ENCODE measurements at regions not wholly inside any gene's neighbourhood (a gene's known extent, or its start where the extent isn't known, plus 50 kb on each side); places are given as distances from the start of the nearest gene placed in this dataset.

DNA sequence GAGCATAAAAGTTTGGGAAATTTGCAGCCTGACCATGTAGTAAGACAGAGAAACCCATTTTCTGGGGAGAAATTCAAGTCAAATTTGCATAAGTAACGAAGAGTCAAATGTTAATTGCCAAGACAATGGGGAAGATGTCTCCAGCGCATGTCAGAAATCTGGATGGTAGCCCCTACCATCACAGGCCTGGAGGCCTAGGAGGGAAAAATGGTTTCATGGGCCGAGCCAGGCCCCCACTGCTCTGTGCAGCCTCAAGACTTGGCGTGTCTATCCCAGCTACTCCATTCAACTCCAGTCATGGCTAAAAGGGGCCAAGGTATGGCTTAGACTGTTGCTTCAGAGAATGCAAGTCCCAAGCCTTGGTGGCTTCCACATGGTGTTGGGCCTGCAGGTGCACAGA lies 269.8 kb downstream of the RFC3 start:
- no peak overlapping the region for H3K4me3 ChIP-seq (ENCODE audit: low read depth, low read length)
- no peak for TF ChIP-seq CTCF (IDR thresholded peaks at IDR 0.05; ENCODE audit: low read depth, low read length)

DNA sequence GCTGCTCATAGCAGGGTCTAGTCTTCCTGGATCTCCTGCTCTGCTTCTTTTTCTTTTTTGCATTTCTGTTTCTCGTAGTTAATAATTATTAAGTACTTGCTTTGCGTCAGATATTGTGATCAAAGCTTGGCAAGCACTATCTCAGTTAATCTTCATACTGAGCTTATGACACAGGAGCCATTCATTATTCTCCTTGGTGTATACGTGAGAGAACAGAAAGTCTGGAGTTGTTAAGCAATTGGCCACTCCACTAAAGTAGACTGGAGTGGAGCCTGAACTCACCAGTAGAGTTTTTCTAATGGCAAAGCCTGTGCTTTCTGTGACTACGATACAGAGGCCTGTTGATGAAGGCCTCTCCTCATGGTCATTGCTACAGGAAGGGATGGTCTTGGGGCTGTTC lies 285.9 kb downstream of the RFC3 start:
- no peak for TF ChIP-seq CTCF (IDR thresholded peaks at IDR 0.05; ENCODE audit: low read depth, low read length)

DNA sequence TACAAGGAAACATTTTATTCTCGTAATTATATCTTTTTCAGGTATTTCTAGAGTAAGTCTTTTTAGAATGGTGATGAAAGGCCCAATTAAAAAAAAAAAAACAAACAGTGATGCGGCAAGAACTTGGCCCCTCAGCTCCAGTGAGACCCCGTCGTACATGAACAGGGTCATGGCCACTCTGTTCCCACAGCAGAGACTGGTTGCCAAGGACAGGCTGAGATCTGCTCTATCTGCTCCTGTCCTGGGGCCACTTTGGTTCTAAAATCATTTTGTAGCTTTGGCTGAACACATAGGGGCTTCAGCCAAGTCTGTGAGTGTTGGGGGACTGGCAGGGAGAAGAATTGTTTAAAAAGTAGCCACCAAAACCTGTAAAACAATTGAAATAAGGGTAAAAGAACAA lies 286.9 kb downstream of the RFC3 start:
- no peak for TF ChIP-seq CTCF (IDR thresholded peaks at IDR 0.05; ENCODE audit: low read depth, low read length)
- H3K4me3 ChIP-seq (ENCODE audit: low read depth, low read length) = no peak overlapping the region

More for the DNA sequence above, 285.9 kb downstream of the RFC3 start:
- no peak overlapping the region for H3K4me3 ChIP-seq (ENCODE audit: low read depth, low read length)

DNA sequence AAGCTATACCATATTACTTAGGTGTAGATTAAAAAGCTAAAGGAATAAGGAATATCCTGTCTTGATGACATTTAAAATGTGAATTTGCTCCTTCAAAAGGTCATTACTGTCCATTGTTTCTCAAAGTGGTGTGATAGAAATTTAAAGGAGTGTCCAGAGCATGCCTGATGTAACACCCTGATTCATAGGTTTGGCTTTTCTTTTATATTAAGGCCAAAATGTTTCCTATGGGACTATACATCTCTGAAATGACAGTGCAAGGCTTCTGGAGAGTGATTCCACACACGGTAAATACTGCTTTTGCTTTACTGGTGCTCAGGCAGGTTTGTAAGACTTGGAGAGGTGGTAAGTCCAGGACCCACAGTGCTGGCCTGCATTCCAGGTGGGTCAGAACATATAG lies 289.9 kb downstream of the RFC3 start:
- no peak overlapping the region for H3K4me3 ChIP-seq (ENCODE audit: low read depth, low read length)

GRCh38 chr13:34108410-34108809 lies 290.5 kb downstream of the RFC3 start:
- no peak overlapping the region for H3K4me3 ChIP-seq (ENCODE audit: low read depth, low read length)
- TF ChIP-seq CTCF (IDR thresholded peaks at IDR 0.05; ENCODE audit: low read depth, low read length) = no peak

More for the DNA sequence above, 289.9 kb downstream of the RFC3 start:
- no peak for TF ChIP-seq CTCF (IDR thresholded peaks at IDR 0.05; ENCODE audit: low read depth, low read length)

GRCh38 chr13:34114581-34114980 lies 296.6 kb downstream of the RFC3 start:
- no peak for TF ChIP-seq CTCF (IDR thresholded peaks at IDR 0.05; ENCODE audit: low read depth, low read length)
- H3K4me3 ChIP-seq (ENCODE audit: low read depth, low read length) = no peak overlapping the region

- no peak overlapping the region for H3K4me3 ChIP-seq (ENCODE audit: low read depth, low read length)
- TF ChIP-seq CTCF (IDR thresholded peaks at IDR 0.05; ENCODE audit: low read depth, low read length) = no peak
Observed at GRCh38 chr13:34116651-34117050, 298.7 kb downstream of the RFC3 start.

All from WI38 (cell line).